H9 (cell line): ENCODE measurements at regions not wholly inside any gene's neighbourhood (a gene's known extent, or its start where the extent isn't known, plus 50 kb on each side); places are given as distances from the start of the nearest gene placed in this dataset.

Source experiments
- DNase-seq: peaks from one replicate; pipeline ENCODE4 v3.0.0-alpha.2; 2017
- H2AFZ ChIP-seq: one replicate; pipeline ENCODE4 v1.6.1; 2013; ENCODE audit warnings: mild to moderate bottlenecking, low read length, control low read depth, moderate library complexity
- H2AK5ac ChIP-seq: 2 replicates; pipeline ENCODE4 v1.6.1; 2013; ENCODE audit warnings: low read length, control low read depth, mixed read lengths; ENCODE audit not compliant: insufficient read length
- H2BK120ac ChIP-seq: one replicate; pipeline ENCODE4 v1.6.1; 2013; ENCODE audit warnings: low read depth, mild to moderate bottlenecking, low read length, control low read depth, inconsistent platforms; ENCODE audit not compliant: poor library complexity, severe bottlenecking
- H2BK12ac ChIP-seq: 2 replicates; pipeline ENCODE4 v1.6.1; 2013; ENCODE audit warnings: low read length, control low read depth, mixed read lengths, low read depth; ENCODE audit not compliant: insufficient read length
- H2BK15ac ChIP-seq: 2 replicates; pipeline ENCODE4 v1.6.1; 2013; ENCODE audit warnings: low read depth, low read length, control low read depth
- H2BK20ac ChIP-seq: one replicate; pipeline ENCODE4 v1.6.1; 2013; ENCODE audit warnings: low read depth, mild to moderate bottlenecking, low read length, control low read depth, inconsistent platforms; ENCODE audit not compliant: poor library complexity, severe bottlenecking
- H2BK5ac ChIP-seq: 2 replicates; pipeline ENCODE4 v1.6.1; 2013; ENCODE audit warnings: low read length, control low read depth, mixed read lengths; ENCODE audit not compliant: insufficient read length
- H3K14ac ChIP-seq: 2 replicates; pipeline ENCODE4 v1.6.1; 2013; ENCODE audit warnings: low read length, control low read depth; ENCODE audit not compliant: insufficient read depth
- H3K18ac ChIP-seq: 2 replicates; pipeline ENCODE4 v1.6.1; 2013; ENCODE audit warnings: low read depth, mild to moderate bottlenecking, mixed read lengths, low read length, control low read depth; ENCODE audit not compliant: insufficient read length
- H3K23ac ChIP-seq: 2 replicates; pipeline ENCODE4 v1.6.1; 2013; ENCODE audit warnings: low read length, control low read depth, mixed read lengths, low read depth; ENCODE audit not compliant: insufficient read length
- H3K23me2 ChIP-seq: 2 replicates; pipeline ENCODE4 v1.6.1; 2013; ENCODE audit warnings: low read depth, mild to moderate bottlenecking, mixed read lengths, low read length, control low read depth; ENCODE audit not compliant: insufficient read length, poor library complexity, severe bottlenecking
- H3K27ac ChIP-seq: 2 replicates; pipeline ENCODE4 v1.5.1; 2013; ENCODE audit warnings: low read length, control low read depth, mixed read lengths, low read depth; ENCODE audit not compliant: insufficient read length
- H3K27me3 ChIP-seq: 2 replicates; pipeline ENCODE4 v1.6.1; 2013; ENCODE audit warnings: low read length, control low read depth, inconsistent platforms; ENCODE audit not compliant: insufficient read depth
- H3K4ac ChIP-seq: 2 replicates; pipeline ENCODE4 v1.6.1; 2013; ENCODE audit warnings: low read depth, mild to moderate bottlenecking, control low read depth, inconsistent platforms, low read length, moderate library complexity
- H3K4me1 ChIP-seq: 2 replicates; pipeline ENCODE4 v1.6.1; 2013; ENCODE audit warnings: low read length, control low read depth, inconsistent platforms; ENCODE audit not compliant: insufficient read depth
- H3K4me2 ChIP-seq: 2 replicates; pipeline ENCODE4 v1.6.1; 2013; ENCODE audit warnings: low read length, control low read depth, mixed read lengths; ENCODE audit not compliant: insufficient read length, insufficient read depth
- H3K56ac ChIP-seq: 2 replicates; pipeline ENCODE4 v1.6.1; 2013; ENCODE audit warnings: low read depth, mild to moderate bottlenecking, mixed read lengths, low read length, control low read depth; ENCODE audit not compliant: insufficient read length
- H3K79me1 ChIP-seq: 2 replicates; pipeline ENCODE4 v1.6.1; 2013; ENCODE audit warnings: low read depth, mild to moderate bottlenecking, moderate library complexity, low read length, control low read depth, inconsistent platforms; ENCODE audit not compliant: insufficient read depth, poor library complexity, severe bottlenecking
- H3K79me2 ChIP-seq: 2 replicates; pipeline ENCODE4 v1.6.1; 2013; ENCODE audit warnings: low read length, control low read depth, inconsistent platforms; ENCODE audit not compliant: insufficient read depth
- H3K9ac ChIP-seq: 2 replicates; pipeline ENCODE4 v1.6.1; 2013; ENCODE audit warnings: low read length, control low read depth, mixed read lengths; ENCODE audit not compliant: insufficient read length; ENCODE audit errors: extremely low read depth
- H3K9me3 ChIP-seq: one replicate; pipeline ENCODE4 v1.6.1; 2013; ENCODE audit warnings: low read depth, low read length, inconsistent platforms; ENCODE audit not compliant: control insufficient read depth
- H3T11ph ChIP-seq: one replicate; pipeline ENCODE4 v1.6.1; 2013; ENCODE audit warnings: mild to moderate bottlenecking, low read length, control low read depth, inconsistent platforms
- H4K20me1 ChIP-seq: one replicate; pipeline ENCODE4 v1.6.1; 2013; ENCODE audit not compliant: control insufficient read depth, insufficient read length, insufficient read depth
- H4K5ac ChIP-seq: 2 replicates; pipeline ENCODE4 v1.6.1; 2013; ENCODE audit warnings: low read depth, mild to moderate bottlenecking, mixed read lengths, low read length, control low read depth; ENCODE audit not compliant: insufficient read length
- H4K8ac ChIP-seq: replicated peaks from 2 replicates; pipeline ENCODE4 v1.6.1; 2013; ENCODE audit warnings: low read length, control low read depth, mixed read lengths, low read depth; ENCODE audit not compliant: insufficient read length
- H4K91ac ChIP-seq: 2 replicates; pipeline ENCODE4 v1.6.1; 2013; ENCODE audit warnings: low read depth, mild to moderate bottlenecking, moderate library complexity, mixed read lengths, low read length, control low read depth; ENCODE audit not compliant: insufficient read length
- H3K27ac Mint-ChIP-seq, 3 experiments: 2 replicates in 2 of 3; 3 replicates in 1 of 3; pipeline ENCODE4 v1.8.0; 2020 to 2021; ENCODE audit warnings: mixed read lengths in 3 of 3, mild to moderate bottlenecking in 1 of 3, moderate library complexity in 1 of 3
- H3K27me3 Mint-ChIP-seq: 2 replicates; pipeline ENCODE4 v1.8.0; 2021; ENCODE audit warnings: low read depth, mild to moderate bottlenecking, moderate library complexity, mixed read lengths
- H3K36me3 Mint-ChIP-seq, 3 experiments: 2 replicates in 2 of 3; 3 replicates in 1 of 3; pipeline ENCODE4 v1.8.0; 2020 to 2021; ENCODE audit warnings: low read depth in 3 of 3, mixed read lengths in 3 of 3; ENCODE audit not compliant: insufficient read depth in 1 of 3
- H3K4me1 Mint-ChIP-seq, 2 experiments: 2 replicates each; pipeline ENCODE4 v1.8.0; 2020; ENCODE audit warnings: mixed read lengths in 2 of 2
- H3K4me3 Mint-ChIP-seq, 2 experiments: 2 replicates in 1 of 2; 3 replicates in 1 of 2; pipeline ENCODE4 v1.8.0; 2020 to 2021; ENCODE audit warnings: mild to moderate bottlenecking in 2 of 2, mixed read lengths in 2 of 2, moderate library complexity in 1 of 2
- H3K9me3 Mint-ChIP-seq, 2 experiments: 2 replicates in 1 of 2; 3 replicates in 1 of 2; pipeline ENCODE4 v1.8.0; 2020; ENCODE audit warnings: mild to moderate bottlenecking in 2 of 2, mixed read lengths in 2 of 2, moderate library complexity in 1 of 2
- WGBS: extraction: QIAGEN DNeasy Blood & Tissue Kit; methylation state at CpG from one replicate; pipeline ENCODE4 v1.1.7; 2013; ENCODE audit warnings: missing lambda C conversion rate, low lambda C conversion rate, mixed read lengths; ENCODE audit not compliant: insufficient read length; ENCODE audit errors: extremely low coverage; 5-methylcytosine and 5-hydroxymethylcytosine counted together
- TF ChIP-seq, protein P1 (sequence below): fragments of 200-600 bp; sonication (generic); conservative IDR thresholded peaks from 3 replicates; pipeline ENCODE4 v1.8.0; 2021; ENCODE audit warnings: antibody characterized with exemption, mild to moderate bottlenecking

GRCh38 chr4:41879552-41879951 lies 55.7 kb upstream of the TMEM33 start:
- Histone ChIP-seq H3K79me2 (no peaks in the 10 kb centered on the region), H3K56ac (no peak overlapping the region), H3K4me1 (no peaks in the 10 kb centered on the region; the same call in 1 of the 2 replicates), H2BK12ac (no peak overlapping the region), H2BK5ac (no peak overlapping the region), H4K20me1 (no peaks in the 10 kb centered on the region), H3T11ph (no peak overlapping the region), H2AFZ (no peak overlapping the region), H3K9ac (no peak overlapping the region), H2BK15ac (no peak overlapping the region), H4K8ac (no peak overlapping the region), H2AK5ac (no peak overlapping the region), H3K23me2 (peaks cover 14% of the 10 kb centered on the region), H2BK20ac (no peak overlapping the region), H3K23ac (no peak overlapping the region), H3K4me2 (no peak overlapping the region), H4K91ac (no peak overlapping the region), H3K79me1 (no peaks in the 10 kb centered on the region), H3K27ac (no peak overlapping the region), H3K14ac (no peak overlapping the region), H3K4ac (no peak overlapping the region), H3K9me3 (no peaks in the 10 kb centered on the region), H4K5ac (no peak overlapping the region), H2BK120ac (no peak overlapping the region), H3K27me3 (peaks cover 94% of the 10 kb centered on the region), H3K18ac (no peak overlapping the region)
- TF ChIP-seq, protein P1, sequence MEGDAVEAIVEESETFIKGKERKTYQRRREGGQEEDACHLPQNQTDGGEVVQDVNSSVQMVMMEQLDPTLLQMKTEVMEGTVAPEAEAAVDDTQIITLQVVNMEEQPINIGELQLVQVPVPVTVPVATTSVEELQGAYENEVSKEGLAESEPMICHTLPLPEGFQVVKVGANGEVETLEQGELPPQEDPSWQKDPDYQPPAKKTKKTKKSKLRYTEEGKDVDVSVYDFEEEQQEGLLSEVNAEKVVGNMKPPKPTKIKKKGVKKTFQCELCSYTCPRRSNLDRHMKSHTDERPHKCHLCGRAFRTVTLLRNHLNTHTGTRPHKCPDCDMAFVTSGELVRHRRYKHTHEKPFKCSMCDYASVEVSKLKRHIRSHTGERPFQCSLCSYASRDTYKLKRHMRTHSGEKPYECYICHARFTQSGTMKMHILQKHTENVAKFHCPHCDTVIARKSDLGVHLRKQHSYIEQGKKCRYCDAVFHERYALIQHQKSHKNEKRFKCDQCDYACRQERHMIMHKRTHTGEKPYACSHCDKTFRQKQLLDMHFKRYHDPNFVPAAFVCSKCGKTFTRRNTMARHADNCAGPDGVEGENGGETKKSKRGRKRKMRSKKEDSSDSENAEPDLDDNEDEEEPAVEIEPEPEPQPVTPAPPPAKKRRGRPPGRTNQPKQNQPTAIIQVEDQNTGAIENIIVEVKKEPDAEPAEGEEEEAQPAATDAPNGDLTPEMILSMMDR, result no peak
- Mint-ChIP-seq H3K27me3 (peaks cover 100% of the 10 kb centered on the region), H3K4me1 (peaks cover 22 to 40% of the 10 kb centered on the region in 2 experiments), H3K27ac (no peak overlapping the region), H3K4me3 (peak overlapping the region in 1 of 2 experiments; percentile 73; a peak in 3 of 5 replicates), H3K36me3 (peaks cover 0 to 2% (median 0%) of the 10 kb centered on the region in 3 experiments; a peak in 1 of 7 replicates), H3K9me3 (no peaks in the 10 kb centered on the region; a peak in 1 of 5 replicates)
- no CpG with 5 or more reads among the region's 12 CpGs for WGBS
- no peak for DNase-seq
